ENCODE measurements at regions not wholly inside any gene's neighbourhood (a gene's known extent, or its start where the extent isn't known, plus 50 kb on each side); places are given as distances from the start of the nearest gene placed in this dataset.

DNA sequence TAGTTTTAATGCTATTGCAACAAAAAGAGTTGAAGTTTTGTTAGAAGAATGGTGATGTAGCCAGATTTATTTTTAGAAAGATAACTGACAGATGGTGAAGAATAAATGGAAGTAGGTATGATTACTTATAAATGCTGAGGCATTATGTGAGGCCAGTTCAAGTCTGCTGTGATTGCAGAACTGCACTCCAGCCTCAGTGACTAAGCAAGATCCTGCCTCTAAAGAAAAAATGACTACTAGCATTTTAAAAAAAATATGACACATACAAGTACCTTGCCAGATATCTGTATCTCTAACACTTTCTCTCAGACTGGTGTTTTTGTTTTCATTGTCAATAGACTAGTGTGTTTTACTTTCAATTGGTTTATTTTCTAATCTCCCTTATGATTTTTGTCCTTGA, 1242.4 kb upstream of the ADGRL4 start:
- no peaks in the 10 kb centered on the region for H4K20me1 ChIP-seq (ENCODE audit: low read depth, low read length)
- H3K27ac ChIP-seq (ENCODE audit: low read depth, low read length), result no peak overlapping the region
- H3K9me2 ChIP-seq (replicated peaks; ENCODE audit: insufficient read depth, low read length), result no peaks in the 10 kb centered on the region
- H3F3A ChIP-seq (ENCODE audit: insufficient read depth), result no peaks in the 10 kb centered on the region
- H2AFZ ChIP-seq (ENCODE audit: low read depth, low read length, severe bottlenecking), result no peak overlapping the region
- no peaks in the 10 kb centered on the region for H3K27me3 ChIP-seq (ENCODE audit: low read length)
- H3K4me2 ChIP-seq (ENCODE audit: low read depth, low read length, poor library complexity, severe bottlenecking), result no peak overlapping the region
- no peaks in the 10 kb centered on the region for H3K79me2 ChIP-seq (ENCODE audit: insufficient read depth, low read length)
- no peak overlapping the region for H3K9ac ChIP-seq (ENCODE audit: low read length)
- no peaks in the 10 kb centered on the region for H3K36me3 ChIP-seq (ENCODE audit: low read length)
- no peak overlapping the region for H3K4me3 ChIP-seq (ENCODE audit: insufficient read depth, low read length, poor library complexity, severe bottlenecking)
- no peaks in the 10 kb centered on the region for H3K9me3 ChIP-seq (ENCODE audit: insufficient read depth, low read length)
- TF ChIP-seq, protein P1, sequence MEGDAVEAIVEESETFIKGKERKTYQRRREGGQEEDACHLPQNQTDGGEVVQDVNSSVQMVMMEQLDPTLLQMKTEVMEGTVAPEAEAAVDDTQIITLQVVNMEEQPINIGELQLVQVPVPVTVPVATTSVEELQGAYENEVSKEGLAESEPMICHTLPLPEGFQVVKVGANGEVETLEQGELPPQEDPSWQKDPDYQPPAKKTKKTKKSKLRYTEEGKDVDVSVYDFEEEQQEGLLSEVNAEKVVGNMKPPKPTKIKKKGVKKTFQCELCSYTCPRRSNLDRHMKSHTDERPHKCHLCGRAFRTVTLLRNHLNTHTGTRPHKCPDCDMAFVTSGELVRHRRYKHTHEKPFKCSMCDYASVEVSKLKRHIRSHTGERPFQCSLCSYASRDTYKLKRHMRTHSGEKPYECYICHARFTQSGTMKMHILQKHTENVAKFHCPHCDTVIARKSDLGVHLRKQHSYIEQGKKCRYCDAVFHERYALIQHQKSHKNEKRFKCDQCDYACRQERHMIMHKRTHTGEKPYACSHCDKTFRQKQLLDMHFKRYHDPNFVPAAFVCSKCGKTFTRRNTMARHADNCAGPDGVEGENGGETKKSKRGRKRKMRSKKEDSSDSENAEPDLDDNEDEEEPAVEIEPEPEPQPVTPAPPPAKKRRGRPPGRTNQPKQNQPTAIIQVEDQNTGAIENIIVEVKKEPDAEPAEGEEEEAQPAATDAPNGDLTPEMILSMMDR (IDR thresholded peaks at IDR 0.05; ENCODE audit: insufficient read depth, low read length, poor library complexity, severe bottlenecking), result no peak
- no peak for TF ChIP-seq EZH2phosphoT487 (conservative IDR thresholded peaks at IDR 0.05; ENCODE audit: low read length)

DNA sequence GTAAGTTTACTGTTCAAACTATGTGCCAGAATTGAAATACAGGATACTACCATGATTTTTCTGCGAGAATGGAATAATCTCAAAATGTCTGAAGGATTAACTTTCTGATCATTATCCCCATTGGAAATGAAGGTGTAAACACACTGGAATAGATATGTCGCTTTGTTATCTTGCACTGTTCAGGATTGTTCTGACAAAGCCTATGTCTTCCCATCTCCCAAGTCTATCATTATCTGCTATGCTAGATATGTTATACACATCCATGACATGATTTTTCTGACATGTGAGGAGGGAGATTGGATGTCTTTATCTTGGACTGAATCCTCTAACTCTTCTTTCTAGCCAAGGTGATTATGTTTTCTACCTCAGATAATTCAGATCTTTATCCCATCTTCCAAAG, 1239.3 kb upstream of the ADGRL4 start:
- H3K9me2 ChIP-seq (replicated peaks; ENCODE audit: insufficient read depth, low read length), result no peaks in the 10 kb centered on the region
- no peaks in the 10 kb centered on the region for H3K79me2 ChIP-seq (ENCODE audit: insufficient read depth, low read length)
- H3K4me3 ChIP-seq (ENCODE audit: insufficient read depth, low read length, poor library complexity, severe bottlenecking), result no peak overlapping the region
- H3K27me3 ChIP-seq (ENCODE audit: low read length), result no peaks in the 10 kb centered on the region
- no peak overlapping the region for H3K27ac ChIP-seq (ENCODE audit: low read depth, low read length)
- no peak overlapping the region for H3K4me2 ChIP-seq (ENCODE audit: low read depth, low read length, poor library complexity, severe bottlenecking)
- TF ChIP-seq, protein P1 (IDR thresholded peaks at IDR 0.05; ENCODE audit: insufficient read depth, low read length, poor library complexity, severe bottlenecking), result no peak
- no peak for TF ChIP-seq EZH2phosphoT487 (conservative IDR thresholded peaks at IDR 0.05; ENCODE audit: low read length)
- H2AFZ ChIP-seq (ENCODE audit: low read depth, low read length, severe bottlenecking), result no peak overlapping the region
- no peaks in the 10 kb centered on the region for H3K36me3 ChIP-seq (ENCODE audit: low read length)
- H3K9ac ChIP-seq (ENCODE audit: low read length), result no peak overlapping the region
- H3F3A ChIP-seq (ENCODE audit: insufficient read depth), result no peaks in the 10 kb centered on the region
- H4K20me1 ChIP-seq (ENCODE audit: low read depth, low read length), result no peaks in the 10 kb centered on the region
- no peaks in the 10 kb centered on the region for H3K9me3 ChIP-seq (ENCODE audit: insufficient read depth, low read length)

DNA sequence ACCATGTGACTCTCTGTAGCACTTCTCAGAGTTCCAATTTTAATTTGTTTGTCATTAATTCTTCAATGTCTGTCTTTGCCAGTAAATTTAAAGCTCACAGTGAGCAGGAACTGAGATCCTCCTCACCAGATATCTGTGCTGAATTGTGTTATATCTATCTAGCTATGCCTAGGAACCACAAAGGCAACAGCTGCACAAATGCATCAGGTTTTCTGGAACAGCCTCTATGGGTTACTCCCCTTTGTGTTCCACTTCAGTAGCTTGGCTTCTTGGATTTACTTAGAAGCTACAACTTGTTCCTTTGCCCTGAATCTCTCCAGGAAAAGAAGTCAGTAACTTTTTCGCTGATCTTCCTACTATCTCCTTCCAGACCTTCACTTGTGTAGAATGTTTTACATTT, 1237.8 kb upstream of the ADGRL4 start:
- Histone ChIP-seq H3K4me2 (ENCODE audit: low read depth, low read length, poor library complexity, severe bottlenecking) (no peak overlapping the region), H3F3A (ENCODE audit: insufficient read depth) (no peaks in the 10 kb centered on the region), H2AFZ (ENCODE audit: low read depth, low read length, severe bottlenecking) (no peak overlapping the region), H4K20me1 (ENCODE audit: low read depth, low read length) (no peaks in the 10 kb centered on the region), H3K27ac (ENCODE audit: low read depth, low read length) (no peak overlapping the region), H3K9me2 (replicated peaks; ENCODE audit: insufficient read depth, low read length) (no peaks in the 10 kb centered on the region), H3K9me3 (ENCODE audit: insufficient read depth, low read length) (no peaks in the 10 kb centered on the region), H3K27me3 (ENCODE audit: low read length) (no peaks in the 10 kb centered on the region), H3K36me3 (ENCODE audit: low read length) (no peaks in the 10 kb centered on the region), H3K4me3 (ENCODE audit: insufficient read depth, low read length, poor library complexity, severe bottlenecking) (no peak overlapping the region), H3K9ac (ENCODE audit: low read length) (no peak overlapping the region), H3K79me2 (ENCODE audit: insufficient read depth, low read length) (no peaks in the 10 kb centered on the region)
- no peak for TF ChIP-seq EZH2phosphoT487 (conservative IDR thresholded peaks at IDR 0.05; ENCODE audit: low read length)
- TF ChIP-seq, protein P1 (IDR thresholded peaks at IDR 0.05; ENCODE audit: insufficient read depth, low read length, poor library complexity, severe bottlenecking), result no peak

All from SU-DHL-6 (cell line).